ENCODE measurements at regions not wholly inside any gene's neighbourhood (a gene's known extent, or its start where the extent isn't known, plus 50 kb on each side); places are given as distances from the start of the nearest gene placed in this dataset.

DNA sequence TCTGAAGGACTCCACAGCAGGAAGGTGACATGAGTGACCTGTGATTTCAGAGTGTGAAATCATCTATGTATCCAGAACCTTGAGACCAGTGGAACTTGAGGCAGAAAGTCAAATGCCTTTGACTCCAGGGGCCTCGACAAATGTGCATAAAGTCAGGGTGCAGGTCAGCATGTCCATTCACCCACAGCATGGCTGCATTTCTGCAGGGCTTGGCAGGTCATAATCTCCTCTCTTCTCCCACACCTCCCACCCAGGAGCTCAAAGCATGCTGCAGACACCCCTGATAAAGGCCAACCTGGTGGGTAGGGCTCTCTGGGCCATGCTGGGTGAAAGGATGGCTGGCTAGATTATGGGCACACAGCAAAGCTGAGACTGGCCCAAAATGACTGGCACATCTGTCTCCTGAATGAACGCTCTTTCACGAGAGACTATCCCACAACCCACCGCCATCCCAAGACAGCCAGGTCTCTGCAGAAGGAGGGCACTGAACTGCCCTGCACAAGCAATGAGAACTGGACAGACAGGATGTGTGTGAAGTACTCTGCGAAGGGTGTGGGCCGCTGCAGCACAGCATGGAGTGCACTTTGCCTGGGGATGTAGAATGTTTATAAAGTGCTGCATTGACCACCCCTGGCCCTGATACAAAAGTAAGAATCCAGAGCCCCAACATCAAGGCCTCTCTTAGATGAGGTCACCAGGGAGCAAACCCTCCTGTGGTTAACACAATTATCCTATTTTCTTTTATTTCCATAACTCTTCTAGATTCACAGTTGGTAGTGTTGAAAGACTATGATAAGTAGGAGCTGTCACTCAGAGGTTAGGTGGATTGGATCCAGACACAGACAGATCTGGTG lies 78.2 kb upstream of the NXT1 start:
- H3K4me3 ChIP-seq (ENCODE audit: low read depth, low read length), result no peak overlapping the region
- CTCF ChIA-PET, result no interaction called here
- DNase-seq (ENCODE audit: low read depth, low spot score), result no peak
- TF ChIP-seq CTCF (IDR thresholded peaks at IDR 0.05; ENCODE audit: insufficient read depth, low read length, missing control alignments), result no peak
- POLR2A ChIA-PET, result no interaction called here

DNA sequence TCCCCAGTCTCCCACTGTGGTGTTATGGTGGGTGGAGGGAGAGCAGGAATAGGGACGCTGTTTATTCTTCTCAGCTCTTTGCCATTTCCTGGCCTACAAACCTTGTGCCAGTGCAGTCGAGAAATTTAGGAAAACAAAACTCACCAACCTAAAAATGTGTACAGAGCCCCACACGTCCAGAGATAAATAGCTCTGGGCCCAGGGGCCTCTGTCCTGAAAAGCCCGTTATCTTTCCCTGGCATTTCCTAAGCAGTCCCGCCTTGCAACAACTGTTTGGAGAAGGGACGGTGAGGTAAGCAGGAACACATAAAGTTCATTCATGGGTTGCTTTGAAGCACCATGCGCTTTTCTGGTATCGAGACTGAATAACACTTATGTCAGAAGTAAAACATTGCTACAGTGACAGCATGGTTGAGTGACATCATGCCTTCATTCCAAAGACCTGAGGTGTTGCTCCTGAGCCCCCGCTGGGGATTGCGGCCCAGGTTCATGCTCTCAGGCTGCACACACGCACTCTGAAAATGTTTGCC lies 80.1 kb upstream of the NXT1 start:
- no peak overlapping the region for H3K4me3 ChIP-seq (ENCODE audit: low read depth, low read length)
- ChIA-PET POLR2A (no interaction called here), CTCF (interaction anchor here (1.0 to 1.4 kb wide), 3 partner anchors 12 to 69 kb away, joined by 4 to 8 read pairs (median 4); no protein-coding TSS in a partner anchor)
- TF ChIP-seq CTCF (IDR thresholded peaks at IDR 0.05; ENCODE audit: insufficient read depth, low read length, missing control alignments), result no peak
- peak; percentile 44 for DNase-seq (ENCODE audit: low read depth, low spot score)

DNA sequence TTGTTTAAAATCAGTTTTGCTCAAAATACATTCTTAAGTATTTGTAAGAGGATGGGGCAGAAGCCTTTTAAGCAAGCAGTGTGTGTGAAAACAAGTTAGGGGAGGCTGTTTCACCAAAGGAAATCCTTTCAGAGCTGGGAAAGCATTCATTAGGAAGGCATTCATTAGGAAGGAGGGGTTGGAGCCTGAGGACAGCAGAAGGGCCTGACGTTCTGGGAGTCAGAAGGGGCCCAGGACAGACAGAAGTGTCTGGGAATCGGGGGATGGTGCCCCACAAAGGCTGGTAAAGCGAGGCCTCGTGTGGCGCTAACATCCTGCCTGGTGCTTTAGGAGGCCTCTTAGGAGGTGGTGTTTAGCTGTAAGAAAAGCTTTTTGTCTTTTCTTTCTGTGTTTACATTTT lies 80.6 kb upstream of the NXT1 start:
- POLR2A ChIA-PET, result no interaction called here
- TF ChIP-seq CTCF (IDR thresholded peaks at IDR 0.05; ENCODE audit: insufficient read depth, low read length, missing control alignments), result no peak
- DNase-seq (ENCODE audit: low read depth, low spot score), result no peak
- CTCF ChIA-PET, result interaction anchor here (1.4 kb wide), 2 partner anchors 11 to 69 kb away, joined by 4 to 8 read pairs; no protein-coding TSS in a partner anchor
- H3K4me3 ChIP-seq (ENCODE audit: low read depth, low read length), result no peak overlapping the region

GRCh38 chr20:23268792-23269354 lies 81.7 kb upstream of the NXT1 start:
- ChIA-PET POLR2A (no interaction called here), CTCF (no interaction called here)
- no peak for TF ChIP-seq CTCF (IDR thresholded peaks at IDR 0.05; ENCODE audit: insufficient read depth, low read length, missing control alignments)
- DNase-seq (ENCODE audit: low read depth, low spot score), result no peak
- H3K4me3 ChIP-seq (ENCODE audit: low read depth, low read length), result no peak overlapping the region

- no peak for TF ChIP-seq CTCF (IDR thresholded peaks at IDR 0.05; ENCODE audit: insufficient read depth, low read length, missing control alignments)
- no peak overlapping the region for H3K4me3 ChIP-seq (ENCODE audit: low read depth, low read length)
- no peak for DNase-seq (ENCODE audit: low read depth, low spot score)
- CTCF ChIA-PET, result no interaction called here
- POLR2A ChIA-PET, result no interaction called here
These were observed 82.7 kb upstream of the NXT1 start for GRCh38 chr20:23267909-23268308.
